ENCODE measurements at regions not wholly inside any gene's neighbourhood (a gene's known extent, or its start where the extent isn't known, plus 50 kb on each side); places are given as distances from the start of the nearest gene placed in this dataset.
"Not testable (repeated sequence)": the region's sequence is repeated elsewhere in the genome, so short reads cannot be mapped to it uniquely, and the experiment has no call there.

GRCh38 chr13:21242236-21242635 lies 65.8 kb downstream of the MRPL57 start:
- Histone ChIP-seq H3K9ac (no peak overlapping the region), H3K79me2 (ENCODE audit: low read depth) (no peaks in the 10 kb centered on the region), H3K4me1 (no peaks in the 10 kb centered on the region), H3K27me3 (no peaks in the 10 kb centered on the region), H3K9me3 (ENCODE audit: low read depth) (no peaks in the 10 kb centered on the region), H3K36me3 (no peaks in the 10 kb centered on the region), H4K20me1 (ENCODE audit: low read depth) (no peaks in the 10 kb centered on the region), H3F3A (ENCODE audit: low read depth) (no peaks in the 10 kb centered on the region), H3K4me3 (no peak overlapping the region), H3K27ac (no peak overlapping the region), H2AFZ (replicated peaks) (no peak overlapping the region), H3K4me2 (no peak overlapping the region)
- H3K9me3 Mint-ChIP-seq: peaks cover 2% of the 10 kb centered on the region
- H3K36me3 Mint-ChIP-seq: no peaks in the 10 kb centered on the region
- peak; percentile 74 for DNase-seq (ENCODE audit: low spot score)
- H3K4me1 Mint-ChIP-seq: peaks cover 4% of the 10 kb centered on the region
- TF ChIP-seq CTCF (IDR thresholded peaks at IDR 0.05): peak; percentile 59
- no peak for TF ChIP-seq EZH2phosphoT487 (IDR thresholded peaks at IDR 0.05)
- H3K27me3 Mint-ChIP-seq (ENCODE audit: insufficient read depth, low read depth): peaks cover 4% of the 10 kb centered on the region
- H3K27ac Mint-ChIP-seq: peak overlapping the region; percentile 10
- H3K4me3 Mint-ChIP-seq: no peak overlapping the region

GRCh38 chr13:21243045-21243897 lies 66.8 kb downstream of the MRPL57 start:
- no peak overlapping the region for H3K4me3 Mint-ChIP-seq
- Histone ChIP-seq H4K20me1 (ENCODE audit: low read depth) (no peaks in the 10 kb centered on the region), H3K27ac (no peak overlapping the region), H3K4me2 (no peak overlapping the region), H3K79me2 (ENCODE audit: low read depth) (no peaks in the 10 kb centered on the region), H3K9me3 (ENCODE audit: low read depth) (no peaks in the 10 kb centered on the region), H3K4me3 (no peak overlapping the region), H3K27me3 (no peaks in the 10 kb centered on the region), H3K4me1 (peaks cover 4% of the 10 kb centered on the region), H2AFZ (replicated peaks) (peak overlapping the region; percentile 42), H3K36me3 (no peaks in the 10 kb centered on the region), H3K9ac (no peak overlapping the region), H3F3A (ENCODE audit: low read depth) (no peaks in the 10 kb centered on the region)
- H3K36me3 Mint-ChIP-seq: no peaks in the 10 kb centered on the region
- TF ChIP-seq CTCF (IDR thresholded peaks at IDR 0.05) (no peak), EZH2phosphoT487 (IDR thresholded peaks at IDR 0.05) (no peak), EZH2 (IDR thresholded peaks at IDR 0.05) (no peak)
- no peak overlapping the region for H3K27ac Mint-ChIP-seq
- peaks cover 8% of the 10 kb centered on the region for H3K4me1 Mint-ChIP-seq
- peaks cover 4% of the 10 kb centered on the region for H3K27me3 Mint-ChIP-seq (ENCODE audit: insufficient read depth, low read depth)
- H3K9me3 Mint-ChIP-seq: peaks cover 2% of the 10 kb centered on the region
- no peak for DNase-seq (ENCODE audit: low spot score)

- H3K27me3 ChIP-seq; H3K4me1 ChIP-seq; H3K36me3 Mint-ChIP-seq; H2AFZ ChIP-seq (replicated peaks); H3K4me2 ChIP-seq; H3K4me1 Mint-ChIP-seq; H3K36me3 ChIP-seq; DNase-seq (ENCODE audit: low spot score); H3K79me2 ChIP-seq (ENCODE audit: low read depth); H4K20me1 ChIP-seq (ENCODE audit: low read depth); H3K9ac ChIP-seq; H3K4me3 Mint-ChIP-seq; H3F3A ChIP-seq (ENCODE audit: low read depth); H3K9me3 Mint-ChIP-seq; H3K27ac ChIP-seq; H3K27me3 Mint-ChIP-seq (ENCODE audit: insufficient read depth, low read depth); H3K4me3 ChIP-seq; H3K27ac Mint-ChIP-seq; H3K9me3 ChIP-seq (ENCODE audit: low read depth): not testable (repeated sequence)
Measured at GRCh38 chr13:21243898-21244184, 67.4 kb downstream of the MRPL57 start.

- Histone ChIP-seq H3K36me3 (no peaks in the 10 kb centered on the region), H3K4me2 (no peak overlapping the region), H3K27me3 (no peaks in the 10 kb centered on the region), H3F3A (ENCODE audit: low read depth) (no peaks in the 10 kb centered on the region), H3K9ac (no peak overlapping the region), H3K79me2 (ENCODE audit: low read depth) (no peaks in the 10 kb centered on the region), H3K27ac (no peak overlapping the region), H3K9me3 (ENCODE audit: low read depth) (no peaks in the 10 kb centered on the region), H2AFZ (replicated peaks) (no peak overlapping the region), H3K4me1 (peaks cover 5% of the 10 kb centered on the region), H3K4me3 (no peak overlapping the region), H4K20me1 (ENCODE audit: low read depth) (no peaks in the 10 kb centered on the region)
- no peak for DNase-seq (ENCODE audit: low spot score)
- no peak overlapping the region for H3K4me3 Mint-ChIP-seq
- H3K27ac Mint-ChIP-seq: no peak overlapping the region
- H3K27me3 Mint-ChIP-seq (ENCODE audit: insufficient read depth, low read depth): peaks cover 4% of the 10 kb centered on the region
- H3K9me3 Mint-ChIP-seq: peaks cover 5% of the 10 kb centered on the region
- no peaks in the 10 kb centered on the region for H3K36me3 Mint-ChIP-seq
- peaks cover 8% of the 10 kb centered on the region for H3K4me1 Mint-ChIP-seq
- TF ChIP-seq CTCF (IDR thresholded peaks at IDR 0.05) (no peak), EZH2 (IDR thresholded peaks at IDR 0.05) (no peak), EZH2phosphoT487 (IDR thresholded peaks at IDR 0.05) (no peak)
Measured at GRCh38 chr13:21246761-21247452, 70.4 kb downstream of the MRPL57 start.

Measured in neural progenitor cell (in vitro differentiated cells).